ENCODE measurements at regions not wholly inside any gene's neighbourhood (a gene's known extent, or its start where the extent isn't known, plus 50 kb on each side); places are given as distances from the start of the nearest gene placed in this dataset.

- H3K36me3 ChIP-seq (ENCODE audit: control insufficient read depth, insufficient read depth, low read length): no peaks in the 10 kb centered on the region
- H2AFZ ChIP-seq (ENCODE audit: low read length): no peak overlapping the region
- H4K20me1 ChIP-seq (ENCODE audit: control insufficient read depth, extremely low read depth, insufficient read depth, low read length): no peaks in the 10 kb centered on the region
- no peak overlapping the region for H3K4me2 ChIP-seq (ENCODE audit: extremely low read depth, insufficient read depth, low read length)
- H3K79me2 ChIP-seq (ENCODE audit: control insufficient read depth, insufficient read depth, low read length): no peaks in the 10 kb centered on the region
- DNase-seq (ENCODE audit: low read depth in 2 of 2): no peak
- H3K4me1 ChIP-seq (ENCODE audit: control insufficient read depth, extremely low read depth, insufficient read depth, low read length): no peaks in the 10 kb centered on the region
- H3K27me3 ChIP-seq (ENCODE audit: control insufficient read depth, insufficient read depth, low read length): no peaks in the 10 kb centered on the region
- H3K4me3 ChIP-seq (replicated peaks in 1 of 4; ENCODE audit: control extremely low read depth in 1 of 4, insufficient read depth in 1 of 4, low read depth in 3 of 4, low read length in 4 of 4): no peak overlapping the region
- no peak overlapping the region for H3K27ac ChIP-seq (ENCODE audit: insufficient read depth, low read length)
- H3K9me3 ChIP-seq (ENCODE audit: control insufficient read depth, insufficient read depth, low read depth, low read length): no peaks in the 10 kb centered on the region
- H3K9ac ChIP-seq (ENCODE audit: insufficient read depth, low read length): no peak overlapping the region
- TF ChIP-seq EZH2 (IDR thresholded peaks at IDR 0.05; ENCODE audit: low read length, missing control alignments): no peak
- TF ChIP-seq, protein P1, sequence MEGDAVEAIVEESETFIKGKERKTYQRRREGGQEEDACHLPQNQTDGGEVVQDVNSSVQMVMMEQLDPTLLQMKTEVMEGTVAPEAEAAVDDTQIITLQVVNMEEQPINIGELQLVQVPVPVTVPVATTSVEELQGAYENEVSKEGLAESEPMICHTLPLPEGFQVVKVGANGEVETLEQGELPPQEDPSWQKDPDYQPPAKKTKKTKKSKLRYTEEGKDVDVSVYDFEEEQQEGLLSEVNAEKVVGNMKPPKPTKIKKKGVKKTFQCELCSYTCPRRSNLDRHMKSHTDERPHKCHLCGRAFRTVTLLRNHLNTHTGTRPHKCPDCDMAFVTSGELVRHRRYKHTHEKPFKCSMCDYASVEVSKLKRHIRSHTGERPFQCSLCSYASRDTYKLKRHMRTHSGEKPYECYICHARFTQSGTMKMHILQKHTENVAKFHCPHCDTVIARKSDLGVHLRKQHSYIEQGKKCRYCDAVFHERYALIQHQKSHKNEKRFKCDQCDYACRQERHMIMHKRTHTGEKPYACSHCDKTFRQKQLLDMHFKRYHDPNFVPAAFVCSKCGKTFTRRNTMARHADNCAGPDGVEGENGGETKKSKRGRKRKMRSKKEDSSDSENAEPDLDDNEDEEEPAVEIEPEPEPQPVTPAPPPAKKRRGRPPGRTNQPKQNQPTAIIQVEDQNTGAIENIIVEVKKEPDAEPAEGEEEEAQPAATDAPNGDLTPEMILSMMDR (conservative IDR thresholded peaks at IDR 0.05 in 1 of 2, IDR thresholded peaks at IDR 0.05 in 1 of 2; ENCODE audit: low read depth in 1 of 2, low read length in 2 of 2): no peak
Measured at GRCh38 chr7:114128880-114129279, 210.1 kb upstream of the PPP1R3A start.

GRCh38 chr7:114126095-114126494 is 207.3 kb upstream of the PPP1R3A start:
- Histone ChIP-seq H3K79me2 (ENCODE audit: control insufficient read depth, insufficient read depth, low read length) (no peaks in the 10 kb centered on the region), H3K27me3 (ENCODE audit: control insufficient read depth, insufficient read depth, low read length) (no peaks in the 10 kb centered on the region), H3K36me3 (ENCODE audit: control insufficient read depth, insufficient read depth, low read length) (no peaks in the 10 kb centered on the region), H3K27ac (ENCODE audit: insufficient read depth, low read length) (no peak overlapping the region), H3K9ac (ENCODE audit: insufficient read depth, low read length) (no peak overlapping the region), H3K4me3 (replicated peaks in 1 of 4; ENCODE audit: control extremely low read depth in 1 of 4, insufficient read depth in 1 of 4, low read depth in 3 of 4, low read length in 4 of 4) (no peak overlapping the region), H3K4me2 (ENCODE audit: extremely low read depth, insufficient read depth, low read length) (no peak overlapping the region), H2AFZ (ENCODE audit: low read length) (no peak overlapping the region), H3K9me3 (ENCODE audit: control insufficient read depth, insufficient read depth, low read depth, low read length) (no peaks in the 10 kb centered on the region), H3K4me1 (ENCODE audit: control insufficient read depth, extremely low read depth, insufficient read depth, low read length) (no peaks in the 10 kb centered on the region), H4K20me1 (ENCODE audit: control insufficient read depth, extremely low read depth, insufficient read depth, low read length) (no peaks in the 10 kb centered on the region)
- TF ChIP-seq, protein P1 (conservative IDR thresholded peaks at IDR 0.05 in 1 of 2, IDR thresholded peaks at IDR 0.05 in 1 of 2; ENCODE audit: low read depth in 1 of 2, low read length in 2 of 2): no peak
- no peak for TF ChIP-seq EZH2 (IDR thresholded peaks at IDR 0.05; ENCODE audit: low read length, missing control alignments)
- DNase-seq (ENCODE audit: low read depth in 2 of 2): no peak

DNA sequence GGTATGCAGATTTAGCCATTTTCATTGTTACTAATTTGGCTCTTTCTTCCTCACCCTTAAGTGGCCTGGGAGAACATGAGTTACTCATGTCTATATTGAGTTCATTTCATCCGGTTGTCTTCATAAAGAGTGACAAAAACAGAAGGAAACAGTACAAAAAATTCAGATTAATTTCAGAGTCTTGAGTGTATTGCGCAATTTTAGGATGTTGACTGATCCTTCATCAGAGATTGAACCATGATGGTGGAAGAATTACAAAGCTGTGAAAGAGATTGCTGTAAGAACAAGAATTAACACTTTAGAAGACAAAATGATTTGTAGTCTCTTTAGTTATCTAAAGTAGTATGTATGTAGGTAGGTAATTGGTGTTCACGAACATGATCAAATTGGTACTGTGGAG is 194.0 kb upstream of the PPP1R3A start:
- no peak for TF ChIP-seq EZH2 (IDR thresholded peaks at IDR 0.05; ENCODE audit: low read length, missing control alignments)
- TF ChIP-seq, protein P1 (conservative IDR thresholded peaks at IDR 0.05 in 1 of 2, IDR thresholded peaks at IDR 0.05 in 1 of 2; ENCODE audit: low read depth in 1 of 2, low read length in 2 of 2): no peak
- Histone ChIP-seq H2AFZ (ENCODE audit: low read length) (no peak overlapping the region), H3K9ac (ENCODE audit: insufficient read depth, low read length) (no peak overlapping the region), H3K4me1 (ENCODE audit: control insufficient read depth, extremely low read depth, insufficient read depth, low read length) (no peaks in the 10 kb centered on the region), H3K4me3 (replicated peaks in 1 of 4; ENCODE audit: control extremely low read depth in 1 of 4, insufficient read depth in 1 of 4, low read depth in 3 of 4, low read length in 4 of 4) (no peak overlapping the region), H3K79me2 (ENCODE audit: control insufficient read depth, insufficient read depth, low read length) (no peaks in the 10 kb centered on the region), H3K27me3 (ENCODE audit: control insufficient read depth, insufficient read depth, low read length) (no peaks in the 10 kb centered on the region), H3K9me3 (ENCODE audit: control insufficient read depth, insufficient read depth, low read depth, low read length) (no peaks in the 10 kb centered on the region), H4K20me1 (ENCODE audit: control insufficient read depth, extremely low read depth, insufficient read depth, low read length) (no peaks in the 10 kb centered on the region), H3K36me3 (ENCODE audit: control insufficient read depth, insufficient read depth, low read length) (no peaks in the 10 kb centered on the region), H3K4me2 (ENCODE audit: extremely low read depth, insufficient read depth, low read length) (no peak overlapping the region), H3K27ac (ENCODE audit: insufficient read depth, low read length) (no peak overlapping the region)
- DNase-seq (ENCODE audit: low read depth in 2 of 2): no peak
